A549 (cell line): ENCODE measurements at regions not wholly inside any gene's neighbourhood (a gene's known extent, or its start where the extent isn't known, plus 50 kb on each side); places are given as distances from the start of the nearest gene placed in this dataset.

ENCODE experiments used
- ATAC-seq, 2 experiments: fragments of 200-7000 bp in 1 of 2; fragments of >200 bp in 1 of 2; cut with Nextera tagmentation in 1 of 2; cut with Tn5 transposase in 1 of 2; 3 replicates each; pipeline versions ENCODE4 v1.8.0 to v1.9.1; 2018 to 2020; ENCODE audit warnings: mild to moderate bottlenecking in 1 of 2, moderate library complexity in 1 of 2
- CTCF ChIA-PET: fragments of 300-600 bp; sonication (Branson Sonifier 250); formaldehyde crosslinking; extraction: SDS; loops from one replicate; lab custom pipeline; 2021; ENCODE audit warnings: antibody characterized with exemption, inconsistent platforms; lab: Yijun Ruan, JAX
- POLR2A ChIA-PET: fragments of 350-600 bp; formaldehyde crosslinking; extraction: SDS; loops from one replicate; lab custom pipeline; 2021; ENCODE audit warnings: antibody characterized with exemption, inconsistent platforms; lab: Yijun Ruan, JAX
- DNase-seq, 2 experiments: peaks; one replicate each; pipeline versions ENCODE4 v3.0.0 to v3.0.0-alpha.2; 2011 to 2016; ENCODE audit warnings: low read depth in 1 of 2, low spot score in 1 of 2
- FAIRE-seq: peaks from 2 replicates; lab custom pipeline; 2011; peaks lifted over from hg19 to GRCh38; lab: Jason Lieb, UNC
- H3K27ac ChIP-seq, 2 experiments: fragments of >200 bp; sonication (Bioruptor Twin); formaldehyde crosslinking; 3 replicates each; pipeline ENCODE4 v1.5.1; 2016 to 2017
- H3K4me1 ChIP-seq: fragments of >200 bp; sonication (Bioruptor Twin); formaldehyde crosslinking; 3 replicates; pipeline ENCODE4 v1.6.1; 2016
- H3K4me2 ChIP-seq: fragments of >200 bp; sonication (Bioruptor Twin); formaldehyde crosslinking; 3 replicates; pipeline ENCODE4 v1.6.1; 2016
- H3K4me3 ChIP-seq: fragments of >200 bp; sonication (Bioruptor Twin); formaldehyde crosslinking; 3 replicates; pipeline ENCODE4 v1.5.1; 2016
- H3K9me3 ChIP-seq: fragments of >200 bp; sonication (Bioruptor Twin); formaldehyde crosslinking; 3 replicates; pipeline ENCODE4 v1.6.1; 2016
- BHLHE40 ChIP-seq: IDR thresholded peaks from 2 replicates; pipeline ENCODE4 v1.6.1; 2012; ENCODE audit warnings: low read depth, low read length, inconsistent platforms
- CHD2 ChIP-seq: fragments of 150-350 bp; IDR thresholded peaks from 2 replicates; pipeline ENCODE4 v1.6.1; 2014; ENCODE audit warnings: low read length; ENCODE audit not compliant: partially characterized antibody
- CHD4 ChIP-seq: fragments of 200-600 bp; sonication (generic); IDR thresholded peaks from 2 replicates; pipeline ENCODE4 v1.6.1; 2016; ENCODE audit warnings: antibody characterized with exemption, mild to moderate bottlenecking, borderline replicate concordance
- CTCF ChIP-seq: fragments of >200 bp; sonication (Bioruptor Twin); formaldehyde crosslinking; IDR thresholded peaks from 3 replicates; pipeline ENCODE4 v1.5.1; 2016
- EHF ChIP-seq: fragments of 250-450 bp; sonication (Bioruptor Pico); IDR thresholded peaks from 2 replicates; pipeline ENCODE4 v1.5.0; 2020; ENCODE audit warnings: mild to moderate bottlenecking
- EHMT2 ChIP-seq: fragments of 200-600 bp; sonication (generic); IDR thresholded peaks from 2 replicates; pipeline ENCODE4 v1.6.1; 2016; ENCODE audit warnings: antibody characterized with exemption, low read depth, mild to moderate bottlenecking, moderate library complexity
- ESRRA ChIP-seq: fragments of 150-350 bp; IDR thresholded peaks from 2 replicates; pipeline ENCODE4 v1.6.1; 2014; ENCODE audit warnings: mild to moderate bottlenecking, low read length, borderline replicate concordance
- FOSB ChIP-seq: fragments of 250-450 bp; sonication (Bioruptor Pico); IDR thresholded peaks from 2 replicates; pipeline ENCODE4 v1.5.0; 2020; ENCODE audit warnings: mild to moderate bottlenecking, moderate library complexity
- FOSL2 ChIP-seq, 2 experiments: fragments of 450-650 bp in 1 of 2; fragments of >200 bp in 1 of 2; sonication (Bioruptor Twin) in 1 of 2; formaldehyde crosslinking; IDR thresholded peaks; 2 replicates each; pipeline versions ENCODE4 v1.5.0 to v1.6.1; 2016 to 2020; ENCODE audit warnings: mild to moderate bottlenecking in 1 of 2, moderate library complexity in 1 of 2
- HES2 ChIP-seq: fragments of >200 bp; sonication (Bioruptor Twin); formaldehyde crosslinking; IDR thresholded peaks from 2 replicates; pipeline ENCODE4 v1.6.1; 2016
- KDM1A ChIP-seq: fragments of 200-600 bp; sonication (generic); IDR thresholded peaks from 2 replicates; pipeline ENCODE4 v1.6.1; 2016; ENCODE audit warnings: low read depth, mild to moderate bottlenecking
- NPAS2 ChIP-seq: fragments of 250-450 bp; sonication (Bioruptor Pico); IDR thresholded peaks from 2 replicates; pipeline ENCODE4 v1.8.0; 2022; ENCODE audit warnings: mild to moderate bottlenecking, moderate library complexity, borderline replicate concordance
- POLR2A ChIP-seq: IDR thresholded peaks from 2 replicates; pipeline ENCODE4 v1.6.1; 2012; ENCODE audit warnings: mild to moderate bottlenecking, low read length
- POLR2AphosphoS2 ChIP-seq: conservative IDR thresholded peaks from 2 replicates; pipeline ENCODE4 v1.6.1; 2012; ENCODE audit warnings: low read length, improper control_type of control experiment, inconsistent platforms
- RAD21 ChIP-seq, 2 experiments: fragments of >200 bp in 1 of 2; sonication (Bioruptor Twin) in 1 of 2; formaldehyde crosslinking in 1 of 2; IDR thresholded peaks in 1 of 2; conservative IDR thresholded peaks in 1 of 2; 2 replicates in 1 of 2; 3 replicates in 1 of 2; pipeline ENCODE4 v1.6.1; 2012 to 2018; ENCODE audit warnings: inconsistent platforms in 1 of 2
- RARB ChIP-seq: fragments of 250-450 bp; sonication (Bioruptor Pico); IDR thresholded peaks from 2 replicates; pipeline ENCODE4 v1.8.0; 2021; ENCODE audit warnings: mild to moderate bottlenecking, moderate library complexity
- RCOR1 ChIP-seq: fragments of 150-350 bp; IDR thresholded peaks from 2 replicates; pipeline ENCODE4 v1.6.1; 2014; ENCODE audit warnings: antibody characterized with exemption, low read length, low read depth
- RNF2 ChIP-seq: fragments of 200-600 bp; sonication (generic); IDR thresholded peaks from 2 replicates; pipeline ENCODE4 v1.6.1; 2016; ENCODE audit warnings: low read depth, mild to moderate bottlenecking, antibody characterized with exemption, moderate library complexity, borderline replicate concordance
- SMC3 ChIP-seq: fragments of >200 bp; sonication (Bioruptor Twin); formaldehyde crosslinking; IDR thresholded peaks from 3 replicates; pipeline ENCODE4 v1.6.1; 2018; ENCODE audit warnings: inconsistent platforms
- ZC3H11A ChIP-seq: fragments of 450-650 bp; IDR thresholded peaks from 2 replicates; pipeline ENCODE4 v1.6.1; 2014; ENCODE audit warnings: antibody characterized with exemption, mild to moderate bottlenecking
- ZNF302 ChIP-seq: fragments of 250-450 bp; sonication (Bioruptor Pico); IDR thresholded peaks from 2 replicates; pipeline ENCODE4 v1.9.0; 2021; ENCODE audit warnings: inconsistent platforms, mild to moderate bottlenecking, moderate library complexity
- WGBS: methylation state at CpG from one replicate; pipeline ENCODE4 v1.1.6; 2017; ENCODE audit errors: missing lambda C conversion rate; 5-methylcytosine and 5-hydroxymethylcytosine counted together
- TF ChIP-seq, protein P1 (sequence below): fragments of 150-350 bp; IDR thresholded peaks from 2 replicates; pipeline ENCODE4 v1.6.1; 2014; ENCODE audit warnings: low read depth, mild to moderate bottlenecking, low read length

DNA sequence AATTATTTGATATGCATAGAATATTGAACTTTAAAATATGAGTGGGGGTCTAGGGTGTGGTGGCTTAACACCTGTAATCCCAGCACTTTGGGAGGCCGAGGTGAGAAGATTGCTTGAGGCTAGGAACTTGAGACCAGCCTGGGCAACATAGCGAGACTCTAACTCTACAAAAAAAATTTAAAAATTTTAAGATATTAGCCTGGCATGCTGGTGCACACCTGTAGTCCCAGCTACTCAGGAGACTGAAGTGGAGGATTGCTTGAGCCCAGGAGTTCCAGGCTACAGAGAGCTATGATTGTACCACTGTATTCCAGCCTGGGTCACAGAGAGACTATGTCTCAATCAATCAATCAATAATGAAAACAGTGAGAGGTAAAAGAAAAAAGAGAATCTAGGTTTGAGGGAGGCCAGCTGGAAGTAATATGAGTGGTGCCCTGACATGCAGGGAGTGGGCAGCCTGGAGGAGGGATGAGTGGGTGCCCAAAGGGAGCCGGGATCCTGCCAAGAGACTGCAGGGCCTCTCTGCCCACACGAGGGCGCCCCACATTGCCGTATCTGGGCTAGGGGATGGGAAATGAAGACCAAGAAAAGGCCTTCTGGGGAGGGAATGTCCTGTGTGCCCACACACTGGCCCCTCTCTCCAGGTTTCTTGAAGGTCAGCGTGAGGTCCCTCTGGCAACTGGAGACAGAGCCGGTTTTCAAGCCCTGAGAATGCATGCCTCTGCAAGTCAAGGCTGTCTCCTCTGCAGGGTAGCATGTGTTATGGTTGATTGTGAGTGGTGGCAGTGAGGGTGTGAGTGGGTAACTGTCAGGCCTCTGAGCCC, 93.9 kb upstream of the PPM1J start:
- POLR2A ChIA-PET = no interaction called here
- H3K9me3 ChIP-seq = no peaks in the 10 kb centered on the region
- DNase-seq (peak; percentile 49 to 79), ATAC-seq (peak; percentile 92 to 95), FAIRE-seq (no peak)
- TF ChIP-seq SMC3 = peak; percentile 75
- no peak for TF ChIP-seq BHLHE40
- no peak for TF ChIP-seq POLR2AphosphoS2
- no peak for TF ChIP-seq CHD4
- peak; percentile 71 for TF ChIP-seq CTCF
- peak; percentile 75 for TF ChIP-seq RAD21 (conservative IDR thresholded peaks at IDR 0.05 in 1 of 2, IDR thresholded peaks at IDR 0.05 in 1 of 2)
- no peak for TF ChIP-seq KDM1A
- H3K4me1 ChIP-seq = no peaks in the 10 kb centered on the region
- no peak overlapping the region for H3K4me2 ChIP-seq
- CTCF ChIA-PET = interaction anchor here (0.6 to 13.8 kb wide), 15 partner anchors 9 to 249 kb away, joined by 3 to 576 read pairs (median 5); partner anchors contain the start of genes PPM1J and RHOC
- H3K4me3 ChIP-seq = no peak overlapping the region
- WGBS = 27% methylated on average over 8 of the region's 8 CpGs
- H3K27ac ChIP-seq = no peak overlapping the region

DNA sequence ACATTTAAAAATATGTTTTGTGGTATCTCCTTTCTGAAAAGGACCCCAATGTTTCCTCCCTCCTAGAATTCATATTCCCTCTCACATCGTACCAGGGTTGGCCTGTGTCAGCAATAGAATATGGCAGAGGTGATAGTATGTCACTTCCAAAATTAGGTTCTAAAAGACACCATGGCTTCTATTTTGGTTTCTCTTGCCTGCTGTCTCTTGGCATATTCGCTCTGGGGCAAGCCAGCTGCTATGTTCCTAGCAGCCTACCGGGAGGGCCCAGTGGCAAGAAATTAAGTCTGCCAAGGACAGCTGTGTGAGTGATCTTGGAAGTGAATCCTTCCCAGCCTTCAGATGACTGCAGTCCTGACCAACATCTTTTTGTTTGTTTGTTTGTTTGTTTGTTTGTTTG, 92.9 kb upstream of the PPM1J start:
- Histone ChIP-seq H3K27ac (no peak overlapping the region), H3K4me3 (no peak overlapping the region), H3K4me2 (no peak overlapping the region), H3K9me3 (no peaks in the 10 kb centered on the region), H3K4me1 (no peaks in the 10 kb centered on the region)
- WGBS = 77% methylated on average over 3 of the region's 3 CpGs
- no peak for DNase-seq
- TF ChIP-seq RNF2 = no peak
- TF ChIP-seq CHD2 = no peak
- TF ChIP-seq POLR2A = no peak
- no peak for TF ChIP-seq ZC3H11A
- TF ChIP-seq FOSB (CRISPR knock-in tag) = no peak
- no peak for TF ChIP-seq HES2
- no peak for TF ChIP-seq EHF (CRISPR knock-in tag)
- no peak for TF ChIP-seq RARB (CRISPR knock-in tag)
- TF ChIP-seq ZNF302 (CRISPR knock-in tag) = no peak
- TF ChIP-seq, protein P1, sequence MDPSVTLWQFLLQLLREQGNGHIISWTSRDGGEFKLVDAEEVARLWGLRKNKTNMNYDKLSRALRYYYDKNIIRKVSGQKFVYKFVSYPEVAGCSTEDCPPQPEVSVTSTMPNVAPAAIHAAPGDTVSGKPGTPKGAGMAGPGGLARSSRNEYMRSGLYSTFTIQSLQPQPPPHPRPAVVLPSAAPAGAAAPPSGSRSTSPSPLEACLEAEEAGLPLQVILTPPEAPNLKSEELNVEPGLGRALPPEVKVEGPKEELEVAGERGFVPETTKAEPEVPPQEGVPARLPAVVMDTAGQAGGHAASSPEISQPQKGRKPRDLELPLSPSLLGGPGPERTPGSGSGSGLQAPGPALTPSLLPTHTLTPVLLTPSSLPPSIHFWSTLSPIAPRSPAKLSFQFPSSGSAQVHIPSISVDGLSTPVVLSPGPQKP = no peak
- no peak for TF ChIP-seq ESRRA
- TF ChIP-seq RCOR1 = no peak
- no peak for TF ChIP-seq FOSL2 (IDR thresholded peaks at IDR 0.05)
- TF ChIP-seq FOSL2 (CRISPR knock-in tag; IDR thresholded peaks at IDR 0.05) = no peak
- TF ChIP-seq NPAS2 (CRISPR knock-in tag) = no peak
- TF ChIP-seq EHMT2 = no peak
- no peak for FAIRE-seq
- ChIA-PET CTCF (interaction anchor here (1.0 to 13.8 kb wide), 6 partner anchors 10 to 235 kb away, joined by 3 to 576 read pairs (median 6); partner anchors contain the start of genes PPM1J and RHOC), POLR2A (no interaction called here)
- no peak for ATAC-seq
